Loucy (cell line): ENCODE measurements at regions not wholly inside any gene's neighbourhood (a gene's known extent, or its start where the extent isn't known, plus 50 kb on each side); places are given as distances from the start of the nearest gene placed in this dataset.

ENCODE experiments used
- H2AFZ ChIP-seq: fragments of 200-600 bp; sonication (generic); 2 replicates; pipeline ENCODE4 v1.6.0; 2016; ENCODE audit warnings: antibody characterized with exemption, mild to moderate bottlenecking, low read length, moderate library complexity
- H3F3A ChIP-seq: fragments of 200-600 bp; 2 replicates; pipeline ENCODE4 v1.6.0; 2016; ENCODE audit warnings: antibody characterized with exemption, low read depth, mild to moderate bottlenecking
- H3K27me3 ChIP-seq: fragments of 200-600 bp; sonication (generic); 2 replicates; pipeline ENCODE4 v1.6.1; 2014; ENCODE audit warnings: low read length, mild to moderate bottlenecking; ENCODE audit not compliant: insufficient read depth, poor library complexity, severe bottlenecking
- H3K36me3 ChIP-seq: fragments of 200-600 bp; sonication (generic); 2 replicates; pipeline ENCODE4 v1.6.1; 2016; ENCODE audit warnings: low read length; ENCODE audit not compliant: insufficient read depth
- H3K4me1 ChIP-seq: fragments of 200-600 bp; sonication (generic); 2 replicates; pipeline ENCODE4 v1.5.1; 2014; ENCODE audit warnings: low read length, mild to moderate bottlenecking; ENCODE audit not compliant: insufficient read depth, poor library complexity, severe bottlenecking
- H3K4me2 ChIP-seq: fragments of 200-600 bp; sonication (generic); 2 replicates; pipeline ENCODE4 v1.6.0; 2014; ENCODE audit warnings: antibody characterized with exemption, low read length, low read depth, mild to moderate bottlenecking; ENCODE audit not compliant: poor library complexity, severe bottlenecking
- H3K4me3 ChIP-seq: fragments of 200-600 bp; sonication (generic); 2 replicates; pipeline ENCODE4 v1.5.1; 2014; ENCODE audit warnings: low read length, mild to moderate bottlenecking, mixed read lengths; ENCODE audit not compliant: poor library complexity, severe bottlenecking
- H3K79me2 ChIP-seq: fragments of 200-600 bp; sonication (generic); 2 replicates; pipeline ENCODE4 v1.6.1; 2014; ENCODE audit warnings: low read length; ENCODE audit not compliant: insufficient read depth
- H3K9ac ChIP-seq: fragments of 200-600 bp; sonication (generic); 2 replicates; pipeline ENCODE4 v1.6.0; 2014; ENCODE audit warnings: mild to moderate bottlenecking, low read depth, low read length, moderate library complexity; ENCODE audit not compliant: poor library complexity, severe bottlenecking
- H3K9me2 ChIP-seq: fragments of 200-600 bp; sonication (generic); replicated peaks from 2 replicates; pipeline ENCODE4 v1.6.1; 2016; ENCODE audit warnings: low read depth, low read length, mixed read lengths
- H3K9me3 ChIP-seq: fragments of 200-600 bp; sonication (generic); 2 replicates; pipeline ENCODE4 v1.6.1; 2014; ENCODE audit warnings: mild to moderate bottlenecking, antibody characterized with exemption, low read length, low read depth; ENCODE audit not compliant: insufficient read depth
- H4K20me1 ChIP-seq: fragments of 200-600 bp; sonication (generic); 2 replicates; pipeline ENCODE4 v1.6.0; 2014; ENCODE audit warnings: antibody characterized with exemption, low read length, mild to moderate bottlenecking; ENCODE audit not compliant: insufficient read depth, poor library complexity, severe bottlenecking
- CTCF ChIP-seq: fragments of 200-600 bp; sonication (generic); conservative IDR thresholded peaks from 2 replicates; pipeline ENCODE4 v1.5.1; 2014; ENCODE audit warnings: mild to moderate bottlenecking, antibody characterized with exemption, low read length
- EZH2phosphoT487 ChIP-seq: fragments of 200-600 bp; IDR thresholded peaks from 2 replicates; pipeline ENCODE4 v1.6.1; 2018; ENCODE audit warnings: antibody characterized with exemption, mild to moderate bottlenecking, moderate library complexity, borderline replicate concordance

GRCh38 chr4:111775556-111776297 is 369.5 kb upstream of the FAM241A start:
- 0 out of 2 replicates have a peak overlapping the region, but pooled peaks have one; percentile 22 for H2AFZ ChIP-seq
- no peaks in the 10 kb centered on the region for H3K4me1 ChIP-seq
- no peak overlapping the region for H3K9ac ChIP-seq
- H3K4me2 ChIP-seq = no peak overlapping the region
- H3K4me3 ChIP-seq = no peak overlapping the region
- H4K20me1 ChIP-seq = no peaks in the 10 kb centered on the region
- TF ChIP-seq CTCF (no peak), EZH2phosphoT487 (no peak)
- no peaks in the 10 kb centered on the region for H3K9me2 ChIP-seq
- H3K36me3 ChIP-seq = no peaks in the 10 kb centered on the region
- no peaks in the 10 kb centered on the region for H3K27me3 ChIP-seq
- H3K79me2 ChIP-seq = no peaks in the 10 kb centered on the region
- H3F3A ChIP-seq = no peaks in the 10 kb centered on the region
- no peaks in the 10 kb centered on the region for H3K9me3 ChIP-seq

GRCh38 chr4:111776561-111776960 is 368.7 kb upstream of the FAM241A start:
- TF ChIP-seq CTCF (no peak), EZH2phosphoT487 (no peak)
- no peaks in the 10 kb centered on the region for H3K9me3 ChIP-seq
- H4K20me1 ChIP-seq = no peaks in the 10 kb centered on the region
- H3F3A ChIP-seq = no peaks in the 10 kb centered on the region
- no peak overlapping the region for H3K4me3 ChIP-seq
- no peaks in the 10 kb centered on the region for H3K79me2 ChIP-seq
- H3K4me1 ChIP-seq = no peaks in the 10 kb centered on the region
- H3K27me3 ChIP-seq = no peaks in the 10 kb centered on the region
- H3K36me3 ChIP-seq = no peaks in the 10 kb centered on the region
- H3K4me2 ChIP-seq = no peak overlapping the region
- no peak overlapping the region for H3K9ac ChIP-seq
- H3K9me2 ChIP-seq = no peaks in the 10 kb centered on the region
- no peak overlapping the region for H2AFZ ChIP-seq

- Histone ChIP-seq H3K27me3 (no peaks in the 10 kb centered on the region), H3K79me2 (no peaks in the 10 kb centered on the region), H3K9me3 (no peaks in the 10 kb centered on the region), H3K4me3 (no peak overlapping the region), H3F3A (no peaks in the 10 kb centered on the region), H3K4me1 (no peaks in the 10 kb centered on the region), H4K20me1 (no peaks in the 10 kb centered on the region), H2AFZ (no peak overlapping the region), H3K4me2 (no peak overlapping the region), H3K36me3 (no peaks in the 10 kb centered on the region), H3K9ac (no peak overlapping the region), H3K9me2 (no peaks in the 10 kb centered on the region)
- TF ChIP-seq CTCF (no peak; the same call in 1 of the 2 replicates), EZH2phosphoT487 (no peak)
Observed at GRCh38 chr4:111778543-111778942, 366.7 kb upstream of the FAM241A start.
